Caco-2 (cell line): ENCODE measurements at regions not wholly inside any gene's neighbourhood (a gene's known extent, or its start where the extent isn't known, plus 50 kb on each side); places are given as distances from the start of the nearest gene placed in this dataset.
"Not testable (repeated sequence)": the region's sequence is repeated elsewhere in the genome, so short reads cannot be mapped to it uniquely, and the experiment has no call there.

Experiments
- BruUV-seq: library from RNA; stranded (reverse); fragments of 400-500 nt; replicated peaks from 2 replicates; lab custom pipeline; 2021; lab: Mats Ljungman, UMichigan
- CTCF ChIA-PET: fragments of 300-600 bp; sonication (Branson Sonifier 250); formaldehyde crosslinking; loops from one replicate; lab custom pipeline; 2022; ENCODE audit warnings: antibody characterized with exemption; lab: Charles Lee
- POLR2A ChIA-PET: fragments of 300-600 bp; sonication (Branson Sonifier 250); formaldehyde crosslinking; loops from one replicate; lab custom pipeline; 2022; ENCODE audit warnings: antibody characterized with exemption; lab: Charles Lee
- DNase-seq, 2 experiments: peaks; one replicate each; pipeline versions ENCODE4 v3.0.0 to v3.0.0-alpha.2; 2020 to 2022
- H3K27me3 ChIP-seq: replicated peaks from 2 replicates; pipeline ENCODE4 v1.6.0; 2011; ENCODE audit warnings: low read length; ENCODE audit not compliant: control insufficient read depth, insufficient read depth
- H3K36me3 ChIP-seq: 2 replicates; pipeline ENCODE4 v1.5.1; 2011; ENCODE audit warnings: low read length; ENCODE audit not compliant: control insufficient read depth, insufficient read depth
- H3K4me1 ChIP-seq: fragments of 250-450 bp; sonication (Bioruptor Pico); 2 replicates; pipeline ENCODE4 v1.5.1; 2020; ENCODE audit warnings: mild to moderate bottlenecking
- H3K4me3 ChIP-seq: 2 replicates; pipeline ENCODE4 v1.5.1; 2011; ENCODE audit warnings: low read depth, mild to moderate bottlenecking, control low read depth, low read length
- H3K9me3 ChIP-seq: fragments of 250-450 bp; sonication (Bioruptor Pico); 2 replicates; pipeline ENCODE4 v1.5.1; 2020; ENCODE audit warnings: mild to moderate bottlenecking, moderate library complexity
- H3K27ac Mint-ChIP-seq: one replicate; pipeline ENCODE4 v1.8.0; 2022; ENCODE audit warnings: mixed read lengths; ENCODE audit not compliant: unreplicated experiment
- H3K27me3 Mint-ChIP-seq: one replicate; pipeline ENCODE4 v1.8.0; 2022; ENCODE audit warnings: mixed read lengths; ENCODE audit not compliant: insufficient read depth, unreplicated experiment
- H3K36me3 Mint-ChIP-seq: one replicate; pipeline ENCODE4 v1.8.0; 2022; ENCODE audit warnings: mild to moderate bottlenecking, mixed read lengths; ENCODE audit not compliant: insufficient read depth, unreplicated experiment
- H3K4me1 Mint-ChIP-seq: one replicate; pipeline ENCODE4 v1.8.0; 2022; ENCODE audit warnings: low read depth, mixed read lengths; ENCODE audit not compliant: unreplicated experiment
- H3K4me3 Mint-ChIP-seq: one replicate; pipeline ENCODE4 v1.8.0; 2022; ENCODE audit warnings: mild to moderate bottlenecking, moderate library complexity, mixed read lengths; ENCODE audit not compliant: unreplicated experiment
- H3K9me3 Mint-ChIP-seq: one replicate; pipeline ENCODE4 v1.8.0; 2022; ENCODE audit warnings: mixed read lengths; ENCODE audit not compliant: unreplicated experiment
- intact Hi-C: fragments of 100-400 bp; cut with micrococcal nuclease; formaldehyde crosslinking; loops from one replicate; pipeline ENCODE4 v1.10.0; 2022; ENCODE audit not compliant: unreplicated experiment
- TF ChIP-seq, protein P1 (sequence below), 2 experiments: fragments of 200-600 bp in 1 of 2; IDR thresholded peaks; 1 replicate in 1 of 2; 2 replicates in 1 of 2; pipeline versions ENCODE4 v1.5.1 to v1.8.0; 2011 to 2022; ENCODE audit warnings: antibody characterized with exemption in 1 of 2, control low read depth in 1 of 2, inconsistent platforms in 1 of 2, low read depth in 1 of 2, low read length in 1 of 2, mild to moderate bottlenecking in 1 of 2, moderate library complexity in 1 of 2; ENCODE audit not compliant: insufficient read depth in 1 of 2, severe bottlenecking in 1 of 2, unreplicated experiment in 1 of 2

DNA sequence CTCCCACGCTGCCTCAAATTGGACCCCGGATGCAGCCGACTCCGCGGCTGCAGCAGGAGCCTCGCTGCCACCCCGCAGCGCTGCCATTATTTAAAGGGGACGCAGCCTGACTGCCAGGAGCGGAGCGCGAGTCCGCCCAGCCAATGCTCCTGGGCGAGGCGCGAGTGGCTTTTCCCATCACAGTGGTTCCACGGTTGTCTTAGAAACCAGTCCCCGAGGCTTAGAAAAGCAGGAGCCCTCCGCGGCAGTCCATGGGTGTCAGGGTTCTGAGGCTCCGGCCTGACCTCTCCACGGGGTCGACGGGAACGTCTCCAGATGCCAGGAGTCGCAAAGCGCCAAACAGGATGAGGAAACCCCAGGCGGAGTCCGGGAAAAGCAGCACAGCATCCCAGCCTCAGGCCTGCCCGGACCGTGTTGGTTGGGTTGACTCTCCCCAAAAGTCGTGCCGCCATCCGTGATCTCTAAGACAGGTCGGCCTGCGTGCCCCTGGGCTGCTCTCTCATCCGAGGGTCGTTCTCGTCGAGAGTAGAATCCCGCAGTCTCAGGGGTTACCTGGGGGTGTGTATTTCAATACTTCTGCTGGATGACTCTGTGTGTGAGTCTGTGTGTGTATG is 975.8 kb upstream of the DEFB115 start:
- intact Hi-C loops = loop anchor here (10.0 kb wide), 2 partner anchors 597 to 837 kb away; no protein-coding TSS in a partner anchor
- H3K27me3 Mint-ChIP-seq = no peaks in the 10 kb centered on the region
- peaks cover 17% of the 10 kb centered on the region for H3K4me1 ChIP-seq

DNA sequence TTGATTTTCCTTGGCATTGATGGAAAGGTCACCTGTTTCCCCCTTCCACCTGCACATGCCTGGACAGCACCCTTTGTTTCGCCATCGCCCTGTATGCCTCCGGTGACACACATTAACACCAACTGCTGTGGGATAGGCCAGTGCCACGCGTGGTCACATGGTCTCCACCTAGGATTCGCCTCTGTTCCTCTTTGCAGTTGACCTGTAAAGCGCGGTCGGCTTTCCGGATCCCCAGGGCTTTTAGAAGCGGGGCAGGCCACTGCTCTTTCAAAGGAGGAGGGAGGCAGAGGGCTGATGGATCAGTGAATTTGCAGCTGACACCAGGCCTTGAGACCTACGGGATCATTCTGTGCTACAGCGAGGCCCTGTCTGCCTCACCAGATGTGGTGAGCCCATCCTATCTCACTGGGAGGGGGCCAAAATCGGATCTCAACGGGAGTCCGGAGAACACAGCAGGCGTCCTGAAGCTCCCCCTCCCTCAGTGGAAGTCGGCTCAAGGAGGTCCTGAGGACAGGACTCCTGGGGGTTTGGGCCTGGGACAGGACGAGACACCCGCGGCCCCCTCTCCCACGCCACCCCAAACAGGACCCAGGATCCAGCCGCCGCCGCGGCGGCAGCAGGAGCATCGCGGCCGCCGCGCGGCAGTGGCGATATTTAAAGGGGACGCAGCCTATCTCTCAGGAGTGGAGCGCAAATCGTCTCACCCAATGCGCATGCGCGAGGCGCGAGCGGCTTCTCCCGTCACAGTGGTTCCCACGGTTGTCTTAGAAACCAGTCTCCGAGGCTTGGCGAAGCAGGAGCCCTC is 973.8 kb upstream of the DEFB115 start:
- POLR2A ChIA-PET, CTCF ChIA-PET, H3K36me3 ChIP-seq, BruUV-seq, H3K9me3 ChIP-seq, H3K36me3 Mint-ChIP-seq, H3K27me3 Mint-ChIP-seq, H3K27me3 ChIP-seq, H3K9me3 Mint-ChIP-seq: not testable (repeated sequence)
- Histone ChIP-seq H3K4me1 (peaks cover 20% of the 10 kb centered on the region), H3K4me3 (peak overlapping the region; percentile 36)
- DNase-seq = peak; percentile 94 to 95
- intact Hi-C loops = loop anchor here (10.0 kb wide), 2 partner anchors 599 to 839 kb away; no protein-coding TSS in a partner anchor
- peak overlapping the region; percentile 74 for H3K4me3 Mint-ChIP-seq
- H3K4me1 Mint-ChIP-seq = peaks cover 17% of the 10 kb centered on the region
- peak overlapping the region; percentile 61 for H3K27ac Mint-ChIP-seq

More for the DNA sequence above, 975.8 kb upstream of the DEFB115 start:
- Histone ChIP-seq H3K27me3 (no peaks in the 10 kb centered on the region), H3K9me3 (peaks cover 4% of the 10 kb centered on the region; the same call in 1 of the 2 replicates), H3K36me3 (no peaks in the 10 kb centered on the region), H3K4me3 (no peak overlapping the region)
- POLR2A ChIA-PET = no interaction called here
- Mint-ChIP-seq H3K9me3 (no peaks in the 10 kb centered on the region), H3K27ac (no peak overlapping the region), H3K36me3 (peaks cover 8% of the 10 kb centered on the region), H3K4me1 (peaks cover 16% of the 10 kb centered on the region), H3K4me3 (no peak overlapping the region)
- BruUV-seq = no TSS peak
- TF ChIP-seq, protein P1, sequence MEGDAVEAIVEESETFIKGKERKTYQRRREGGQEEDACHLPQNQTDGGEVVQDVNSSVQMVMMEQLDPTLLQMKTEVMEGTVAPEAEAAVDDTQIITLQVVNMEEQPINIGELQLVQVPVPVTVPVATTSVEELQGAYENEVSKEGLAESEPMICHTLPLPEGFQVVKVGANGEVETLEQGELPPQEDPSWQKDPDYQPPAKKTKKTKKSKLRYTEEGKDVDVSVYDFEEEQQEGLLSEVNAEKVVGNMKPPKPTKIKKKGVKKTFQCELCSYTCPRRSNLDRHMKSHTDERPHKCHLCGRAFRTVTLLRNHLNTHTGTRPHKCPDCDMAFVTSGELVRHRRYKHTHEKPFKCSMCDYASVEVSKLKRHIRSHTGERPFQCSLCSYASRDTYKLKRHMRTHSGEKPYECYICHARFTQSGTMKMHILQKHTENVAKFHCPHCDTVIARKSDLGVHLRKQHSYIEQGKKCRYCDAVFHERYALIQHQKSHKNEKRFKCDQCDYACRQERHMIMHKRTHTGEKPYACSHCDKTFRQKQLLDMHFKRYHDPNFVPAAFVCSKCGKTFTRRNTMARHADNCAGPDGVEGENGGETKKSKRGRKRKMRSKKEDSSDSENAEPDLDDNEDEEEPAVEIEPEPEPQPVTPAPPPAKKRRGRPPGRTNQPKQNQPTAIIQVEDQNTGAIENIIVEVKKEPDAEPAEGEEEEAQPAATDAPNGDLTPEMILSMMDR (IDR thresholded peaks at IDR 0.05; ENCODE audit: insufficient read depth in 1 of 2, low read depth in 1 of 2, low read length in 1 of 2, severe bottlenecking in 1 of 2, unreplicated experiment in 1 of 2) = no peak
- DNase-seq = peak in 1 of 2 experiments; percentile 30
- CTCF ChIA-PET = no interaction called here

DNA sequence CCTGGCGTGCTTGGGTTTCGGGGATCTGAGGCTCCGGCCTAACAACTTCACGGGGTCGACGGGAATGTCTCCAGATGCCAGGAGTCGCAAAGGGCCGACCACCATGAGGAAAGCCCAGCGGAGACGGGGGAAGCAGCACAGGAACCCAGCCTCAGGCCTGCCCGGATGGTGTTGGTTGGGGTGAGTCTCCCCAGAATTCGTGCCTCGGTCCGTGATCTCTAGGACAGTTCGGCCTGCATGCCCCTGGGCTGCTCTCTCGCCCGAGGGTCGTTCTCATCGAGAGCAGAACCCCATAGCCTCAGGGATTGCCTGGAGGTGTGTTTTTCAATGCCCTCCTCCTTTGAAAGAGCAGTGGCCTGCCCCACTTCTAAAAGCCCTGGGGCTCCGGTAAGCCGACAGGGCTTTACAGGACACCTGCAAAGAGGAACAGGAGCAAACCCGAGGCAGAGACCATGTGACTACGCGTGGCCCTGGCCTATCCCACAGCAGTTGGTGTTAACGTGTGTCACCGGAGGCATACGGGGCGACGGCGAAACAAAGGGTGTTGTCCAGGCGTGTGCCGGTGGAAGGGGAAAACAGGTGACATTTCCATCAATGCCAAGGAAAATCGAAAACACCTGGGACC is 973.1 kb upstream of the DEFB115 start:
- CTCF ChIA-PET = no interaction called here
- POLR2A ChIA-PET = no interaction called here
- intact Hi-C loops = loop anchor here (10.0 kb wide), 2 partner anchors 600 to 840 kb away; no protein-coding TSS in a partner anchor
- BruUV-seq = no TSS peak
- peak overlapping the region; percentile 36 for H3K4me3 ChIP-seq
- no peaks in the 10 kb centered on the region for H3K27me3 ChIP-seq
- H3K9me3 ChIP-seq = no peaks in the 10 kb centered on the region
- peak; percentile 35 to 48 for DNase-seq
- Mint-ChIP-seq H3K27ac (peak overlapping the region; percentile 61), H3K27me3 (no peaks in the 10 kb centered on the region), H3K4me1 (peaks cover 23% of the 10 kb centered on the region), H3K9me3 (no peaks in the 10 kb centered on the region), H3K4me3 (peak overlapping the region; percentile 74), H3K36me3 (peaks cover 8% of the 10 kb centered on the region)
- TF ChIP-seq, protein P1 (IDR thresholded peaks at IDR 0.05; ENCODE audit: insufficient read depth in 1 of 2, low read depth in 1 of 2, low read length in 1 of 2, severe bottlenecking in 1 of 2, unreplicated experiment in 1 of 2) = no peak
- no peaks in the 10 kb centered on the region for H3K36me3 ChIP-seq
- peaks cover 20% of the 10 kb centered on the region for H3K4me1 ChIP-seq
